ENCODE measurements at regions not wholly inside any gene's neighbourhood (a gene's known extent, or its start where the extent isn't known, plus 50 kb on each side); places are given as distances from the start of the nearest gene placed in this dataset.

DNA sequence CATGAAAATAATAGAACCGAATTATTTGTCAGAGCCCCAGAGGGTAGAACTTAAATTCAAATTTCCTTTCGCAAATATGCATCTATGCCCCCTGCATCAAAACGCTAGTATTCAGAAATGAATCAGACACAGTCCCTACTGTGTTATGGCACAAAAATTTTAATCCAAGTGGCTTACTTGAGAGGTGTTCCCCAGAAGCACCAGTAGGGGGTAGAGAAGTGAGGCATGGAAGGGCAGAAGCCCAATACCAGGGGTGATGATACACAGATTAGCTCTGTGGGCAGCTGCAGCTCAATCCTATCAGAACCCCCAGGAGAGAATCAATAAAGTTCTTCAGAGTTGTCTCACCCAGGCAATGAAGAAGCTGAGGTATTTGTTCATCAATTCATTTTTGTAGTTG lies 342.2 kb downstream of the OMA1 start:
- Histone ChIP-seq H3K9me3 (no peaks in the 10 kb centered on the region), H3K4me3 (no peak overlapping the region), H3K4me1 (no peaks in the 10 kb centered on the region), H3K36me3 (no peaks in the 10 kb centered on the region), H3K27ac (no peak overlapping the region), H3K27me3 (no peaks in the 10 kb centered on the region)
- no peak for TF ChIP-seq POLR2A (IDR thresholded peaks at IDR 0.05)
- TF ChIP-seq, protein P1, sequence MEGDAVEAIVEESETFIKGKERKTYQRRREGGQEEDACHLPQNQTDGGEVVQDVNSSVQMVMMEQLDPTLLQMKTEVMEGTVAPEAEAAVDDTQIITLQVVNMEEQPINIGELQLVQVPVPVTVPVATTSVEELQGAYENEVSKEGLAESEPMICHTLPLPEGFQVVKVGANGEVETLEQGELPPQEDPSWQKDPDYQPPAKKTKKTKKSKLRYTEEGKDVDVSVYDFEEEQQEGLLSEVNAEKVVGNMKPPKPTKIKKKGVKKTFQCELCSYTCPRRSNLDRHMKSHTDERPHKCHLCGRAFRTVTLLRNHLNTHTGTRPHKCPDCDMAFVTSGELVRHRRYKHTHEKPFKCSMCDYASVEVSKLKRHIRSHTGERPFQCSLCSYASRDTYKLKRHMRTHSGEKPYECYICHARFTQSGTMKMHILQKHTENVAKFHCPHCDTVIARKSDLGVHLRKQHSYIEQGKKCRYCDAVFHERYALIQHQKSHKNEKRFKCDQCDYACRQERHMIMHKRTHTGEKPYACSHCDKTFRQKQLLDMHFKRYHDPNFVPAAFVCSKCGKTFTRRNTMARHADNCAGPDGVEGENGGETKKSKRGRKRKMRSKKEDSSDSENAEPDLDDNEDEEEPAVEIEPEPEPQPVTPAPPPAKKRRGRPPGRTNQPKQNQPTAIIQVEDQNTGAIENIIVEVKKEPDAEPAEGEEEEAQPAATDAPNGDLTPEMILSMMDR (IDR thresholded peaks at IDR 0.05): no peak
- no peak for DNase-seq

DNA sequence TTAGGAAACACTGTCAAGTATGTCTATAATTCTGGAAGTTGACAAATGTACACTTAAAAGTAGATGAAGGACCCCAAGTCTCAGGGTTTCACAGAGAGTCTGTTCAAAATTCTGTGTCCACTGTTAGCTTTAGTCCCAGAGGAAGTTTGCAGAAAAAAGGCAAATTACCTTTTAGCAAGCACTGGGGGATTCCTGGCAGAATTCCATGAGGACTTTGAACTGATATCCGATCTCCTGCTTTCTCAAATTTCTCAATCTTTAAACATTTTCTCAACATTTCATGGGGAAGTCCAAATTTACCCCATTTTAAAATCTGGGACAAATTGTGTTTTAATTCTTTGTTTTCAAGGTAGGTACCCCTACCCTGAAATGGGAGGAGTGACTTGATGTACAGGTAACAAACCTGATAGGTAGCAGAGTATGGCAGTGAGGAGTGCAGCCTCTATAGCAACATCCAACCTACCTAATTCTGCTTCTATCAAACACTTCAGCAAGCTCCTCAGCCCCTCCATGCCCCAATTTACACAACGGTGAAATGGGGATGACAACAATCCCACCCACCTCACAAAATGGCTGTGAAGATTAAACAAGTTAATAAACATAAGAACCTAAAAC lies 344.9 kb downstream of the OMA1 start:
- Histone ChIP-seq H3K27ac (no peak overlapping the region), H3K9me3 (no peaks in the 10 kb centered on the region), H3K4me1 (no peaks in the 10 kb centered on the region), H3K27me3 (no peaks in the 10 kb centered on the region), H3K4me3 (no peak overlapping the region), H3K36me3 (no peaks in the 10 kb centered on the region)
- TF ChIP-seq, protein P1 (IDR thresholded peaks at IDR 0.05): no peak
- DNase-seq: no peak

DNA sequence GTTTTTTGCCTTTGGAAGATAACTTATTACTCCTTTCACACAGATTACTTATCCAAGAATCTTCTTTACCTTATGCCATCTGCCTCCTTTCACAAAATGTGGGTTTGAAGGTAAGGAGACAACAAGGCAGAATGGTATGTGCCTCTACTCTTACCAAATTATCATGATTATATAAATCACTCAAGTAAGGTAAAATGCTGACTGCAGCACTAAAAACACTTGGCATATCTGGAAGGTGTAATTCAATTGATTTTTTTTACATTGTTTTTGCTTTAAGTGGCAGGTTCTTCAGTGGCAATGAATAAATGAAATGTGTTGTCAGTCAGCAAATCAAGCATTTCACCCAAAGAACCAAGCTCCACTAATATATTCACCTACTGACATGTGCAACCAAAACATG lies 346.1 kb downstream of the OMA1 start:
- Histone ChIP-seq H3K4me1 (no peaks in the 10 kb centered on the region), H3K9me3 (no peaks in the 10 kb centered on the region), H3K36me3 (no peaks in the 10 kb centered on the region), H3K4me3 (no peak overlapping the region), H3K27ac (no peak overlapping the region), H3K27me3 (no peaks in the 10 kb centered on the region)
- TF ChIP-seq POLR2A (IDR thresholded peaks at IDR 0.05): no peak
- TF ChIP-seq, protein P1 (IDR thresholded peaks at IDR 0.05): no peak
- DNase-seq: no peak

DNA sequence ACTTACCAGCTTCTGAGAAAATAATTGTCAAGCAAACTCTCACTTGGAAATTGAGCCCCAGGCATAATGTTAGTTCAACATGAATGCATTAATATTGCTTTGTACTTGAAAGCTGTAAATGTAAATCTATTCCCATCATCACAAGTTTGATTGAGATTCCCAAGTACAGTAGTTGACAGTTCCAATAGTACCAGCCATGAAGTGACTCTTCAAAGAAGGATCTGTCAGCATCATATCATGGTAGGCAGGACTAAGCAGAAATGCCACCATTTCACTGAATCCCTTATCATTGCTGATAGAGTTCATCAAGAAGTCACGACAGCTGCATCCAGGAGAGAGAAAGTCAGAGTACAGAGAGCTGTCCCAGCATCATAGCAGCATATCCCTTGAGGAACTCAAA lies 348.7 kb downstream of the OMA1 start:
- Histone ChIP-seq H3K4me1 (no peaks in the 10 kb centered on the region), H3K27ac (no peak overlapping the region), H3K36me3 (no peaks in the 10 kb centered on the region), H3K27me3 (no peaks in the 10 kb centered on the region), H3K4me3 (no peak overlapping the region), H3K9me3 (no peaks in the 10 kb centered on the region)
- TF ChIP-seq POLR2A (IDR thresholded peaks at IDR 0.05): no peak
- TF ChIP-seq, protein P1 (IDR thresholded peaks at IDR 0.05): no peak
- no peak for DNase-seq

DNA sequence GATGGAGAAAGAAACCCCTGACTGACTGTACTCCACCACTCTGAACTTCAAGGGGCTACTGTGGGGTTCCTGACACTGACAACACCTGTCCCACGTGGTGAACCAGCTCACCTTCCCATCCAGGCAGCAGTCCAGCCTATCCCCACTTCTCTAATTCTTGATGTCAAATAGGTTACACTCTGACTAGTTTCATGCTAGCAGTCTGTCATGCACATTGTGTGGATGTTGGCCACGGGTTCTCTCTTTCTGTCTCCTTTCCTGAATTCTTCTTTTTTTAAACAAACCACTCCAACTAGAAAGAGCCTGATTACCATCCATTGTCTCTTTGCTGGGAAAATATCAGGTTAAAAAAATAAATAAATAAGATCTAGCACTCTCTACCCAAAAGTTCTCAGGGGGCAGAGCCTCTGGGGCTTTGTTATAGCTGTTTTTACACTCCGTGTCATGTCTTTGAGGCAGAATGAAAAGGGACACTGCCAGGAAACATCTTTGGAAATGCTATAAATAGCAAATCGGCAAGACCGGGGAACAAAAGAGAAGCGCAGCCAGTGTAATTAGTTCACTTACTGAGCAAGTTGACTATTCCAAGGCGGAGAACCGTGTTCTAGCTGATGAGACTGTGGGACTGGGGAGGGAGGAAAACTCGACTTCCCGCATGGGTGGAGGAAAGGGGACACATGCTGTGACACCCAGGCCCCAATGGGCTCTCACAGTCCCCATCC lies 356.1 kb downstream of the OMA1 start:
- Histone ChIP-seq H3K27me3 (no peaks in the 10 kb centered on the region), H3K4me3 (no peak overlapping the region), H3K9me3 (no peaks in the 10 kb centered on the region), H3K36me3 (no peaks in the 10 kb centered on the region), H3K4me1 (no peaks in the 10 kb centered on the region), H3K27ac (no peak overlapping the region)
- no peak for TF ChIP-seq POLR2A (IDR thresholded peaks at IDR 0.05)
- TF ChIP-seq, protein P1 (IDR thresholded peaks at IDR 0.05): no peak
- no peak for DNase-seq

Measured in Peyer's patch (tissue), 4 donors.